KMS-11 (cell line): ENCODE measurements at regions not wholly inside any gene's neighbourhood (a gene's known extent, or its start where the extent isn't known, plus 50 kb on each side); places are given as distances from the start of the nearest gene placed in this dataset.

Source experiments
- H2AFZ ChIP-seq: fragments of 200-600 bp; sonication (generic); 2 replicates; pipeline ENCODE4 v1.6.1; 2016; ENCODE audit warnings: antibody characterized with exemption, mixed run types, low read depth
- H3K27ac ChIP-seq: fragments of 200-600 bp; sonication (generic); 2 replicates; pipeline ENCODE4 v1.6.1; 2016; ENCODE audit warnings: mild to moderate bottlenecking, mixed run types
- H3K27me3 ChIP-seq: fragments of 200-600 bp; sonication (generic); 2 replicates; pipeline ENCODE4 v1.6.1; 2017; ENCODE audit warnings: mild to moderate bottlenecking, low read depth, mixed run types, moderate library complexity; ENCODE audit not compliant: insufficient read depth
- H3K36me3 ChIP-seq: fragments of 200-600 bp; sonication (generic); 2 replicates; pipeline ENCODE4 v1.6.1; 2017; ENCODE audit warnings: mild to moderate bottlenecking, mixed run types; ENCODE audit not compliant: insufficient read depth
- H3K4me1 ChIP-seq: fragments of 200-600 bp; sonication (generic); 2 replicates; pipeline ENCODE4 v1.6.1; 2016; ENCODE audit warnings: mild to moderate bottlenecking, low read depth, mixed run types; ENCODE audit not compliant: poor library complexity, severe bottlenecking
- H3K4me2 ChIP-seq: fragments of 200-600 bp; sonication (generic); 2 replicates; pipeline ENCODE4 v1.7.0; 2016; ENCODE audit warnings: mild to moderate bottlenecking, mixed run types
- H3K4me3 ChIP-seq: fragments of 200-600 bp; sonication (generic); IDR thresholded peaks from 2 replicates; pipeline ENCODE4 v1.6.1; 2017; ENCODE audit warnings: low read depth, low read length, mixed read lengths; ENCODE audit not compliant: insufficient read depth
- H3K79me2 ChIP-seq: fragments of 200-600 bp; sonication (generic); 2 replicates; pipeline ENCODE4 v1.6.1; 2016; ENCODE audit warnings: low read depth, mixed run types; ENCODE audit not compliant: insufficient read depth
- H3K9ac ChIP-seq: fragments of 200-600 bp; sonication (generic); 2 replicates; pipeline ENCODE4 v1.6.1; 2016; ENCODE audit warnings: mild to moderate bottlenecking, mixed run types
- H4K20me1 ChIP-seq: fragments of 200-600 bp; sonication (generic); 2 replicates; pipeline ENCODE4 v1.6.1; 2016; ENCODE audit warnings: mild to moderate bottlenecking, mixed run types; ENCODE audit not compliant: insufficient read depth
- CTCF ChIP-seq: fragments of 200-600 bp; sonication (generic); conservative IDR thresholded peaks from 2 replicates; pipeline ENCODE4 v1.6.1; 2017; ENCODE audit warnings: low read depth, mild to moderate bottlenecking, antibody characterized with exemption, low read length, moderate library complexity, mixed read lengths

- TF ChIP-seq CTCF: no peak
- H3K27ac ChIP-seq: no peak overlapping the region
These were observed 414.8 kb downstream of the HRH4 start for GRCh38 chr18:24875286-24875685.

GRCh38 chr18:24875777-24876176 is 415.3 kb downstream of the HRH4 start:
- Histone ChIP-seq H3K79me2 (no peaks in the 10 kb centered on the region), H3K4me3 (no peak overlapping the region), H4K20me1 (no peaks in the 10 kb centered on the region), H3K9ac (no peak overlapping the region), H3K4me1 (no peaks in the 10 kb centered on the region), H3K27ac (no peak overlapping the region), H3K27me3 (no peaks in the 10 kb centered on the region), H3K4me2 (no peak overlapping the region), H3K36me3 (no peaks in the 10 kb centered on the region), H2AFZ (no peak overlapping the region)
- no peak for TF ChIP-seq CTCF

More at GRCh38 chr18:24875286-24875685, 414.8 kb downstream of the HRH4 start:
- Histone ChIP-seq H3K27me3 (no peaks in the 10 kb centered on the region), H3K4me1 (no peaks in the 10 kb centered on the region), H2AFZ (no peak overlapping the region), H3K79me2 (no peaks in the 10 kb centered on the region), H3K9ac (no peak overlapping the region), H3K36me3 (no peaks in the 10 kb centered on the region), H4K20me1 (no peaks in the 10 kb centered on the region), H3K4me3 (no peak overlapping the region), H3K4me2 (no peak overlapping the region)

DNA sequence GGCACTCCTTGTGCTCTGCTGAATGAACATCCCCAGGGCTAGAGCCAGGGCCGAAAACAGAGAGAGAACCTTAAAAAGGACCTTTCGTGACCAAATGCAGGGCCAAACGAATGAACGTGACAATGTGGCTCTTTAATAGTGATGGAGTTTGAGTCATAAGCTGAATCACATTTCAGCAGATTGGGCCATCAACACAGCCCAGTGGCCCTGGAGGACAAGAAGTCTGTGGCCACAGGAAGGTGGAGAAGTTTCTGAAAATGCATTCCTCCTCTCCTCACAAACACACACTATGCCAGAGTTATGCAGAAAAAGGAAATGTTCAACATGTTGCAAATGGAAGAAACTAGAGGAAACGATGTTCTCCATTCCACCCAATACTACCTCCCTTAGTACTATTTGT is 415.8 kb downstream of the HRH4 start:
- Histone ChIP-seq H3K79me2 (no peaks in the 10 kb centered on the region), H3K4me2 (no peak overlapping the region), H4K20me1 (no peaks in the 10 kb centered on the region), H3K27me3 (no peaks in the 10 kb centered on the region), H2AFZ (no peak overlapping the region), H3K27ac (no peak overlapping the region), H3K4me1 (no peaks in the 10 kb centered on the region), H3K36me3 (no peaks in the 10 kb centered on the region), H3K4me3 (no peak overlapping the region), H3K9ac (no peak overlapping the region)
- TF ChIP-seq CTCF: no peak

- Histone ChIP-seq H3K36me3 (no peaks in the 10 kb centered on the region), H2AFZ (no peak overlapping the region), H4K20me1 (no peaks in the 10 kb centered on the region), H3K27me3 (no peaks in the 10 kb centered on the region), H3K79me2 (no peaks in the 10 kb centered on the region), H3K9ac (no peak overlapping the region), H3K27ac (no peak overlapping the region), H3K4me1 (no peaks in the 10 kb centered on the region), H3K4me3 (no peak overlapping the region), H3K4me2 (no peak overlapping the region)
- TF ChIP-seq CTCF: no peak
These were observed 416.6 kb downstream of the HRH4 start for GRCh38 chr18:24877066-24877465.
